Esophagus squamous epithelium (tissue), 5 donors: ENCODE measurements at regions not wholly inside any gene's neighbourhood (a gene's known extent, or its start where the extent isn't known, plus 50 kb on each side); places are given as distances from the start of the nearest gene placed in this dataset.

Source experiments
- DNase-seq: peaks from one replicate; lab custom pipeline; 2025; lab: John Stamatoyannopoulos, UW
- H3K27ac ChIP-seq, 4 donors: fragments of 200-600 bp; sonication (generic); one replicate each; pipeline ENCODE4 v1.5.1; 2016 to 2019; ENCODE audit warnings: mild to moderate bottlenecking in 1 of 4
- H3K27me3 ChIP-seq, 4 donors: fragments of 200-600 bp; sonication (generic); 1 replicate in 3 of 4; 2 replicates in 1 of 4; pipeline versions ENCODE4 v1.5.1 to v1.6.0; 2017 to 2021; ENCODE audit warnings: antibody characterized with exemption in 1 of 4
- H3K36me3 ChIP-seq, 3 donors: fragments of 200-600 bp; sonication (generic); one replicate each; pipeline ENCODE4 v1.5.1; 2016 to 2019
- H3K4me1 ChIP-seq, 3 donors: fragments of 200-600 bp; sonication (generic); one replicate each; pipeline ENCODE4 v1.5.1; 2017 to 2019
- H3K4me3 ChIP-seq, 4 donors: fragments of 200-600 bp; sonication (generic); 1 replicate in 3 of 4; 2 replicates in 1 of 4; pipeline ENCODE4 v1.5.1; 2016 to 2019; ENCODE audit warnings: mild to moderate bottlenecking in 2 of 4, moderate library complexity in 1 of 4
- H3K9me3 ChIP-seq, 3 donors: fragments of 200-600 bp; sonication (generic); one replicate each; pipeline ENCODE4 v1.5.1; 2016 to 2019
- CTCF ChIP-seq, 6 experiments: fragments of 450-650 bp in 4 of 6; fragments of 200-600 bp in 2 of 6; sonication (generic) in 2 of 6; IDR thresholded peaks; one replicate each; pipeline ENCODE4 v1.5.1; 2016 to 2019; ENCODE audit warnings: antibody characterized with exemption in 6 of 6, mild to moderate bottlenecking in 4 of 6, moderate library complexity in 4 of 6
- POLR2A ChIP-seq, 4 donors: fragments of 450-650 bp; IDR thresholded peaks; one replicate each; pipeline ENCODE4 v1.6.1; 2017; ENCODE audit warnings: antibody characterized with exemption in 4 of 4, mild to moderate bottlenecking in 4 of 4, moderate library complexity in 3 of 4
- WGBS, 2 donors: methylation state at CpG; one replicate each; pipeline ENCODE4 v1.1.5; 2018; 5-methylcytosine and 5-hydroxymethylcytosine counted together
- intact Hi-C: fragments of 100-400 bp; cut with DNase I; formaldehyde crosslinking; loops from one replicate; pipeline ENCODE4 v1.15.0; 2022
- donor health status: DM: yes; HTN: yes; CAD: no.

GRCh38 chr1:29415156-29415830, 179.0 kb downstream of the PTPRU start:
- Histone ChIP-seq H3K9me3 (no peaks in the 10 kb centered on the region), H3K27ac (no peak overlapping the region), H3K4me3 (no peak overlapping the region), H3K4me1 (no peaks in the 10 kb centered on the region), H3K36me3 (no peaks in the 10 kb centered on the region), H3K27me3 (peaks cover 0 to 48% (median 0%) of the 10 kb centered on the region in 4 donors)
- intact Hi-C loops: no loop called here
- 43 to 44% methylated on average over 7 to 9 of the region's 9 CpGs for WGBS, 2 donors
- TF ChIP-seq CTCF (IDR thresholded peaks at IDR 0.05) (no peak), POLR2A (IDR thresholded peaks at IDR 0.05) (no peak)
- no peak for DNase-seq

- intact Hi-C loops: no loop called here
- H3K27ac ChIP-seq: no peak overlapping the region
- no peaks in the 10 kb centered on the region for H3K9me3 ChIP-seq
- no peaks in the 10 kb centered on the region for H3K4me1 ChIP-seq
- H3K27me3 ChIP-seq: peaks cover 0 to 53% (median 0%) of the 10 kb centered on the region in 4 donors
- 31 to 35% methylated on average over 2 of the region's 4 CpGs for WGBS, 2 donors
- no peak for DNase-seq
- TF ChIP-seq CTCF (IDR thresholded peaks at IDR 0.05) (no peak), POLR2A (IDR thresholded peaks at IDR 0.05) (no peak)
- no peak overlapping the region for H3K4me3 ChIP-seq
- no peaks in the 10 kb centered on the region for H3K36me3 ChIP-seq
These were observed 177.8 kb downstream of the PTPRU start for GRCh38 chr1:29414086-29414485.

GRCh38 chr1:29413661-29414060, 177.3 kb downstream of the PTPRU start:
- Histone ChIP-seq H3K4me3 (no peak overlapping the region), H3K36me3 (no peaks in the 10 kb centered on the region), H3K27me3 (peaks cover 0 to 57% (median 0%) of the 10 kb centered on the region in 4 donors), H3K4me1 (no peaks in the 10 kb centered on the region), H3K9me3 (no peaks in the 10 kb centered on the region), H3K27ac (no peak overlapping the region)
- DNase-seq: no peak
- no peak for TF ChIP-seq POLR2A (IDR thresholded peaks at IDR 0.05)
- no peak for TF ChIP-seq CTCF (IDR thresholded peaks at IDR 0.05)
- 49 to 76% methylated on average over 5 to 9 of the region's 10 CpGs for WGBS, 2 donors
- intact Hi-C loops: no loop called here

- no peak for DNase-seq
- Histone ChIP-seq H3K4me3 (no peak overlapping the region), H3K36me3 (no peaks in the 10 kb centered on the region), H3K27ac (no peak overlapping the region), H3K27me3 (peaks cover 0 to 63% (median 0%) of the 10 kb centered on the region in 4 donors), H3K4me1 (no peaks in the 10 kb centered on the region), H3K9me3 (no peaks in the 10 kb centered on the region)
- intact Hi-C loops: no loop called here
- 28 to 46% methylated on average over 4 of the region's 6 CpGs for WGBS, 2 donors
- TF ChIP-seq POLR2A (IDR thresholded peaks at IDR 0.05): no peak
- TF ChIP-seq CTCF (IDR thresholded peaks at IDR 0.05): no peak
These were observed 176.3 kb downstream of the PTPRU start for GRCh38 chr1:29412591-29412990.

GRCh38 chr1:29410476-29410875, 174.2 kb downstream of the PTPRU start:
- intact Hi-C loops: no loop called here
- Histone ChIP-seq H3K4me1 (no peaks in the 10 kb centered on the region), H3K27ac (no peak overlapping the region), H3K27me3 (peaks cover 0 to 59% (median 0%) of the 10 kb centered on the region in 4 donors), H3K4me3 (no peak overlapping the region), H3K36me3 (no peaks in the 10 kb centered on the region), H3K9me3 (no peaks in the 10 kb centered on the region)
- no peak for DNase-seq
- TF ChIP-seq POLR2A (IDR thresholded peaks at IDR 0.05): no peak
- no peak for TF ChIP-seq CTCF (IDR thresholded peaks at IDR 0.05)
- WGBS, 2 donors: 52 to 53% methylated on average over 6 of the region's 6 CpGs
